ENCODE measurements at regions not wholly inside any gene's neighbourhood (a gene's known extent, or its start where the extent isn't known, plus 50 kb on each side); places are given as distances from the start of the nearest gene placed in this dataset.

DNA sequence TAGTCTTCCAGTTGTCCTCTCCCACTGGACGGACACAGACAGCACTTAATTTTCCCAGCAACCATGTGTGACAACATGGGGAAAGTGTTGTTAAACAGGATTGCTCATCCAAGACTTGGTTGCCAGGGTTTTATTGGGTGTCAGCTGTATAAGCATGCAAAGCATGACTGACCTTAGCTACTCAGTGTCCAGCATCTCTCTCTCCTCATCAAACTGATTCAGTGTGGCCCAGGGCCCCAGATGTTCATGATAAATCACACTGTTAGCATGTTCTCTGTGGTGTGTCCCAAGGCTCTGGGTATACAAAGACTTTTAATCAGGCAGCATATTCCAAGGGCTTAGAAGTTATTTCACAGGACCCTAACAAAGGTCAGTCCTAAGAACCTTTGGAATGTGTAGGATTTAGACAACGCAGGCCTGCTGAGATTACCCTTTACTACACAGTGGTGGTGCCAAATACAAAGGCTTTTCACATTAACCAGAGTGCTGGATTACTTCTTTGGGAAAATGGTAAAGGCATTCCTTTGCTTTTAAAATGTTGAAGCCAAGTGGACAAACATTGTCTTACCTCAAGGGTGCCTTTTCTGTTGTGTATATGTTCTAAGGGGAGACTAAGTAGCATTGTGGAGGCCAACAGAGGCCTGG, 213.3 kb downstream of the GLUD2 start:
- TF ChIP-seq, protein P1, sequence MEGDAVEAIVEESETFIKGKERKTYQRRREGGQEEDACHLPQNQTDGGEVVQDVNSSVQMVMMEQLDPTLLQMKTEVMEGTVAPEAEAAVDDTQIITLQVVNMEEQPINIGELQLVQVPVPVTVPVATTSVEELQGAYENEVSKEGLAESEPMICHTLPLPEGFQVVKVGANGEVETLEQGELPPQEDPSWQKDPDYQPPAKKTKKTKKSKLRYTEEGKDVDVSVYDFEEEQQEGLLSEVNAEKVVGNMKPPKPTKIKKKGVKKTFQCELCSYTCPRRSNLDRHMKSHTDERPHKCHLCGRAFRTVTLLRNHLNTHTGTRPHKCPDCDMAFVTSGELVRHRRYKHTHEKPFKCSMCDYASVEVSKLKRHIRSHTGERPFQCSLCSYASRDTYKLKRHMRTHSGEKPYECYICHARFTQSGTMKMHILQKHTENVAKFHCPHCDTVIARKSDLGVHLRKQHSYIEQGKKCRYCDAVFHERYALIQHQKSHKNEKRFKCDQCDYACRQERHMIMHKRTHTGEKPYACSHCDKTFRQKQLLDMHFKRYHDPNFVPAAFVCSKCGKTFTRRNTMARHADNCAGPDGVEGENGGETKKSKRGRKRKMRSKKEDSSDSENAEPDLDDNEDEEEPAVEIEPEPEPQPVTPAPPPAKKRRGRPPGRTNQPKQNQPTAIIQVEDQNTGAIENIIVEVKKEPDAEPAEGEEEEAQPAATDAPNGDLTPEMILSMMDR (IDR thresholded peaks at IDR 0.05; ENCODE audit: low read depth, low read length, missing input control): no peak
- TF ChIP-seq SP1 (IDR thresholded peaks at IDR 0.05) (no peak), HNF4G (IDR thresholded peaks at IDR 0.05) (no peak)
